Liver (tissue), 8 donors: ENCODE measurements at regions not wholly inside any gene's neighbourhood (a gene's known extent, or its start where the extent isn't known, plus 50 kb on each side); places are given as distances from the start of the nearest gene placed in this dataset.
"Not testable (repeated sequence)": the region's sequence is repeated elsewhere in the genome, so short reads cannot be mapped to it uniquely, and the experiment has no call there.

Experiments
- DNase-seq: peaks from one replicate; pipeline ENCODE4 v3.0.0-alpha.2; 2017; ENCODE audit warnings: low spot score
- H3K27ac ChIP-seq, 2 donors: one replicate each; pipeline ENCODE4 v1.7.0; 2013; ENCODE audit warnings: inconsistent platforms in 2 of 2, low read length in 2 of 2, control low read depth in 1 of 2, low read depth in 1 of 2, mild to moderate bottlenecking in 1 of 2
- H3K27me3 ChIP-seq, 4 donors: one replicate each; pipeline versions ENCODE4 v1.6.1 to v1.7.0; 2013; ENCODE audit warnings: low read length in 3 of 4, inconsistent platforms in 1 of 4, mild to moderate bottlenecking in 1 of 4, moderate library complexity in 1 of 4; ENCODE audit not compliant: control insufficient read depth in 4 of 4, insufficient read depth in 4 of 4
- H3K36me3 ChIP-seq, 4 donors: one replicate each; pipeline versions ENCODE4 v1.6.1 to v1.7.0; 2013; ENCODE audit warnings: low read length in 3 of 4, mild to moderate bottlenecking in 3 of 4, low read depth in 1 of 4, moderate library complexity in 1 of 4; ENCODE audit not compliant: control insufficient read depth in 4 of 4, insufficient read depth in 3 of 4
- H3K4me1 ChIP-seq, 4 donors: one replicate each; pipeline versions ENCODE4 v1.6.1 to v1.7.0; 2013; ENCODE audit warnings: low read length in 3 of 4, mild to moderate bottlenecking in 3 of 4, moderate library complexity in 1 of 4; ENCODE audit not compliant: control insufficient read depth in 4 of 4, insufficient read depth in 4 of 4
- H3K4me3 ChIP-seq, 3 donors: one replicate each; pipeline versions ENCODE4 v1.6.1 to v1.7.0; 2013; ENCODE audit warnings: low read length in 3 of 3, control low read depth in 1 of 3, low read depth in 1 of 3, mild to moderate bottlenecking in 1 of 3
- H3K9ac ChIP-seq, 2 donors: one replicate each; pipeline ENCODE4 v1.7.0; 2013; ENCODE audit warnings: low read length in 2 of 2, mild to moderate bottlenecking in 2 of 2, moderate library complexity in 2 of 2, control low read depth in 1 of 2, low read depth in 1 of 2
- H3K9me3 ChIP-seq, 4 donors: one replicate each; pipeline versions ENCODE4 v1.6.1 to v1.7.0; 2013; ENCODE audit warnings: low read length in 3 of 4; ENCODE audit not compliant: control insufficient read depth in 4 of 4
- ATF3 ChIP-seq: IDR thresholded peaks from 2 replicates; pipeline ENCODE4 v1.6.1; 2016; ENCODE audit warnings: antibody characterized with exemption
- CTCF ChIP-seq: fragments of 150-350 bp; IDR thresholded peaks from 2 replicates; pipeline ENCODE4 v1.5.1; 2017; ENCODE audit warnings: improper control_type of control experiment, low read depth, low read length; ENCODE audit not compliant: missing input control
- EGR1 ChIP-seq, 2 donors: IDR thresholded peaks; 2 replicates each; pipeline ENCODE4 v1.6.1; 2016 to 2018; ENCODE audit warnings: antibody characterized with exemption in 2 of 2, low read depth in 2 of 2
- FOXA1 ChIP-seq: IDR thresholded peaks from 2 replicates; pipeline ENCODE4 v1.6.1; 2016; ENCODE audit warnings: antibody characterized with exemption
- FOXA2 ChIP-seq: IDR thresholded peaks from 2 replicates; pipeline ENCODE4 v1.6.1; 2016; ENCODE audit warnings: antibody characterized with exemption
- GABPA ChIP-seq, 2 donors: IDR thresholded peaks in 1 of 2; conservative IDR thresholded peaks in 1 of 2; 2 replicates each; pipeline ENCODE4 v1.6.1; 2016; ENCODE audit warnings: antibody characterized with exemption in 2 of 2, mild to moderate bottlenecking in 1 of 2, moderate library complexity in 1 of 2
- HNF4A ChIP-seq, 2 donors: conservative IDR thresholded peaks; 2 replicates each; pipeline ENCODE4 v1.6.1; 2016; ENCODE audit warnings: antibody characterized with exemption in 2 of 2, mild to moderate bottlenecking in 2 of 2
- HNF4G ChIP-seq: IDR thresholded peaks from 2 replicates; pipeline ENCODE4 v1.6.1; 2016; ENCODE audit warnings: antibody characterized with exemption
- JUND ChIP-seq, 2 donors: IDR thresholded peaks; 2 replicates each; pipeline ENCODE4 v1.6.1; 2016; ENCODE audit warnings: antibody characterized with exemption in 2 of 2
- MAX ChIP-seq: IDR thresholded peaks from 2 replicates; pipeline ENCODE4 v1.6.1; 2016; ENCODE audit warnings: antibody characterized with exemption
- NR2F2 ChIP-seq: IDR thresholded peaks from 2 replicates; pipeline ENCODE4 v1.6.1; 2016; ENCODE audit warnings: antibody characterized with exemption
- RAD21 ChIP-seq, 2 donors: IDR thresholded peaks; 2 replicates each; pipeline ENCODE4 v1.6.1; 2016; ENCODE audit warnings: antibody characterized with exemption in 2 of 2, mild to moderate bottlenecking in 2 of 2
- REST ChIP-seq: IDR thresholded peaks from 2 replicates; pipeline ENCODE4 v1.6.1; 2016; ENCODE audit warnings: antibody characterized with exemption, mild to moderate bottlenecking
- RXRA ChIP-seq, 2 donors: IDR thresholded peaks; 2 replicates each; pipeline ENCODE4 v1.6.1; 2017 to 2018; ENCODE audit warnings: antibody characterized with exemption in 2 of 2, mild to moderate bottlenecking in 1 of 2
- SP1 ChIP-seq: IDR thresholded peaks from 2 replicates; pipeline ENCODE4 v1.6.1; 2018; ENCODE audit warnings: antibody characterized with exemption, mild to moderate bottlenecking
- TAF1 ChIP-seq: conservative IDR thresholded peaks from 2 replicates; pipeline ENCODE4 v1.6.1; 2016; ENCODE audit warnings: antibody characterized with exemption, mild to moderate bottlenecking
- YY1 ChIP-seq: IDR thresholded peaks from 2 replicates; pipeline ENCODE4 v1.6.1; 2016; ENCODE audit warnings: antibody characterized with exemption, mild to moderate bottlenecking
- ZBTB33 ChIP-seq: IDR thresholded peaks from 2 replicates; pipeline ENCODE4 v1.6.1; 2016; ENCODE audit warnings: antibody characterized with exemption
- WGBS: extraction: QIAGEN DNeasy Blood & Tissue Kit; methylation state at CpG from one replicate; pipeline ENCODE4 v1.1.7; 2013; 5-methylcytosine and 5-hydroxymethylcytosine counted together
- donor health status: healthy.
- donor health status: healthy.
- donor health status: healthy.
- donor health status: healthy.
- donor health status: healthy.

- no peaks in the 10 kb centered on the region for H3K27me3 ChIP-seq
- DNase-seq, result no peak
- 65% methylated on average over 4 of the region's 4 CpGs for WGBS
- no peak overlapping the region for H3K4me3 ChIP-seq
- no peaks in the 10 kb centered on the region for H3K36me3 ChIP-seq
- H3K4me1 ChIP-seq, result no peaks in the 10 kb centered on the region
- H3K9ac ChIP-seq, result no peak overlapping the region
- H3K9me3 ChIP-seq, result peaks cover 0 to 3% (median 2%) of the 10 kb centered on the region in 4 donors
- no peak for TF ChIP-seq HNF4G
- no peak for TF ChIP-seq RAD21 (IDR thresholded peaks at IDR 0.05)
- no peak for TF ChIP-seq RXRA (IDR thresholded peaks at IDR 0.05)
- no peak for TF ChIP-seq JUND (IDR thresholded peaks at IDR 0.05)
- TF ChIP-seq HNF4A (conservative IDR thresholded peaks at IDR 0.05), result no peak
- H3K27ac ChIP-seq, result no peak overlapping the region
Measured at GRCh38 chr17:22270381-22270780, 578.1 kb downstream of the KCNJ18 start.

- 66% methylated on average over 1 of the region's 1 CpG for WGBS
- H3K4me3 ChIP-seq, H3K27me3 ChIP-seq, H3K4me1 ChIP-seq, H3K9ac ChIP-seq, H3K9me3 ChIP-seq, DNase-seq, H3K27ac ChIP-seq, H3K36me3 ChIP-seq: not testable (repeated sequence)
Measured at GRCh38 chr17:22270809-22271208, 578.5 kb downstream of the KCNJ18 start.

GRCh38 chr17:22272363-22273146, 580.2 kb downstream of the KCNJ18 start:
- no peaks in the 10 kb centered on the region for H3K4me1 ChIP-seq
- H3K27me3 ChIP-seq, result no peaks in the 10 kb centered on the region
- peaks cover 0 to 2% (median 0%) of the 10 kb centered on the region in 4 donors for H3K9me3 ChIP-seq
- no peak for TF ChIP-seq ZBTB33
- TF ChIP-seq ATF3, result no peak
- no peak for TF ChIP-seq REST
- no peak for TF ChIP-seq RAD21 (IDR thresholded peaks at IDR 0.05)
- TF ChIP-seq CTCF, result no peak
- no peak for TF ChIP-seq SP1
- TF ChIP-seq NR2F2, result no peak
- TF ChIP-seq YY1, result no peak
- no peak for TF ChIP-seq EGR1 (IDR thresholded peaks at IDR 0.05; ENCODE audit: low read depth in 2 of 2)
- TF ChIP-seq FOXA1, result no peak
- no peak for TF ChIP-seq TAF1
- TF ChIP-seq FOXA2, result no peak
- TF ChIP-seq HNF4G, result no peak
- no peak for TF ChIP-seq MAX
- no peak for TF ChIP-seq GABPA (IDR thresholded peaks at IDR 0.05 in 1 of 2, conservative IDR thresholded peaks at IDR 0.05 in 1 of 2)
- TF ChIP-seq RXRA (IDR thresholded peaks at IDR 0.05), result no peak
- TF ChIP-seq JUND (IDR thresholded peaks at IDR 0.05), result no peak
- no peak for TF ChIP-seq HNF4A (conservative IDR thresholded peaks at IDR 0.05)
- no peak overlapping the region for H3K4me3 ChIP-seq
- 68% methylated on average over 10 of the region's 10 CpGs for WGBS
- H3K36me3 ChIP-seq, result no peaks in the 10 kb centered on the region
- H3K27ac ChIP-seq, result no peak overlapping the region
- H3K9ac ChIP-seq, result no peak overlapping the region
- DNase-seq, result no peak
